Loucy (cell line): ENCODE measurements at regions not wholly inside any gene's neighbourhood (a gene's known extent, or its start where the extent isn't known, plus 50 kb on each side); places are given as distances from the start of the nearest gene placed in this dataset.

ENCODE experiments used
- EZH2phosphoT487 ChIP-seq: fragments of 200-600 bp; IDR thresholded peaks from 2 replicates; pipeline ENCODE4 v1.6.1; 2018; ENCODE audit warnings: antibody characterized with exemption, mild to moderate bottlenecking, moderate library complexity, borderline replicate concordance
- TF ChIP-seq, protein P1 (sequence below): fragments of 200-600 bp; sonication (generic); conservative IDR thresholded peaks from 2 replicates; pipeline ENCODE4 v1.5.1; 2014; ENCODE audit warnings: mild to moderate bottlenecking, antibody characterized with exemption, low read length

GRCh38 chr6:92184933-92185332 lies 1234.4 kb downstream of the EPHA7 start:
- TF ChIP-seq, protein P1, sequence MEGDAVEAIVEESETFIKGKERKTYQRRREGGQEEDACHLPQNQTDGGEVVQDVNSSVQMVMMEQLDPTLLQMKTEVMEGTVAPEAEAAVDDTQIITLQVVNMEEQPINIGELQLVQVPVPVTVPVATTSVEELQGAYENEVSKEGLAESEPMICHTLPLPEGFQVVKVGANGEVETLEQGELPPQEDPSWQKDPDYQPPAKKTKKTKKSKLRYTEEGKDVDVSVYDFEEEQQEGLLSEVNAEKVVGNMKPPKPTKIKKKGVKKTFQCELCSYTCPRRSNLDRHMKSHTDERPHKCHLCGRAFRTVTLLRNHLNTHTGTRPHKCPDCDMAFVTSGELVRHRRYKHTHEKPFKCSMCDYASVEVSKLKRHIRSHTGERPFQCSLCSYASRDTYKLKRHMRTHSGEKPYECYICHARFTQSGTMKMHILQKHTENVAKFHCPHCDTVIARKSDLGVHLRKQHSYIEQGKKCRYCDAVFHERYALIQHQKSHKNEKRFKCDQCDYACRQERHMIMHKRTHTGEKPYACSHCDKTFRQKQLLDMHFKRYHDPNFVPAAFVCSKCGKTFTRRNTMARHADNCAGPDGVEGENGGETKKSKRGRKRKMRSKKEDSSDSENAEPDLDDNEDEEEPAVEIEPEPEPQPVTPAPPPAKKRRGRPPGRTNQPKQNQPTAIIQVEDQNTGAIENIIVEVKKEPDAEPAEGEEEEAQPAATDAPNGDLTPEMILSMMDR, result no peak
- no peak for TF ChIP-seq EZH2phosphoT487
